DMS114 treated with DMSO at 0.1 percent for 48 hours (cell line): ENCODE measurements at regions not wholly inside any gene's neighbourhood (a gene's known extent, or its start where the extent isn't known, plus 50 kb on each side); places are given as distances from the start of the nearest gene placed in this dataset.

Experiments used
- DNase-seq: peaks from one replicate; lab custom pipeline; 2025; ENCODE audit not compliant: unreplicated experiment; lab: John Stamatoyannopoulos, UW

DNA sequence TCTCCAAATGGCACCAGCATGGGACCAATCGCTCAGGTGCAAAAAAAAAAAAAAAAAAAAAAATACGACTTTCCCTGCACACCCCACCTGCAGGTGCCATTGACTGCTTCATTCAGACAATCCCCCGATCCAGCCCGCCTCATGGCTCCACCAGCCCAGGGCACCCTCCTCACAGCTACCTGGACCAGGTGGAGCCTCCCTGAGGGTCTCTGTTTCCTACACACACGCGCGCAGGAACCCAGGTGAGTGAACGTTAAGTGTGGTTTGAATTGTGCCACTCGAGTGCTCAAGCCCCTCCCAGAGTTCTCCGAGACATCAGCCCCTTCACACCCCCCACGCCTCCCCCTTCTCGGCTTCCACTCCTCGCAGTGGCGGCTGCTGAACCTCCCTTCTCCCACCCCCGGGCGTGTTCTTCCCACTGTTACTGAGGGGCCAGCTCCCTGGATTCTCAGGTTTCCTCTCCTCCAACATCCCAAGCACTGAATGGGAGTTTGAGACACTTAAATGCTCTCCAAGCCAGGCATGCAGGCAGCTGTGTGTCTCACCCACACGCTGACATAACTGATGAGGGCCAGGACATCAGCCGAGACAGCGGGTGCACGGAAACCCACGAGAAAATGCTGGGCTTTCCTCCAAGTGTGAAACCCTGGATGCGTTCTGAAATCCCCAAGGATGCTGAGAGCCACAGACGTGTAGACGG lies 88.8 kb upstream of the SNTG2 start:
- DNase-seq: no peak

DNA sequence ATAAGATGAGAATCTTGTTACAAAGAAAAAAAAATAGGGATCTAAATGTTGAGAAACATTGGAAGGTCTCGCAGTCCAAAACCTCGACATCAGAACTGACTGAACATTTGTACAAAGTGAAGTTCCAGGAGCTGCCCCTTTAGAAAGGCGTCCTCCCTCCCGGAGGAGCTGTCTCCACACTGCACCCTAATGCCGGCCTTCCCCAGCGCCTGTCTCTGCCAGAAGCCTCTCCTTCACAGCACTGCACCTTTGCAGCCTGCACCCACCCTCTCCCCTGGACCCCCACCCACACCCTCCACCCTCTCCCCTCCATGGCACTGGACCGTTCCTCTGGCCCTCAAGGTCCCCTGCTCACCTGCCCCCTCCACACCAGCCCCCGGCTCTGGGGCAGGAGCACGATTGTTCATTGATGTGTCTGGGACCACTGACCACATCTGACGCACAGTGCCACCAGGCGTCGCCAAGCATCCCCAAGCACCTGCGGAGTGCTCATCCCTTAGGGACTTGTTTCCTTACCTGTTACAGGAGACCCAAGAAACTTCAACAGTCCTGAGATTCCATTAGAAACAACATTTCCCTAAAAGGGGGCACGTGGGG lies 90.3 kb upstream of the SNTG2 start:
- no peak for DNase-seq

DNA sequence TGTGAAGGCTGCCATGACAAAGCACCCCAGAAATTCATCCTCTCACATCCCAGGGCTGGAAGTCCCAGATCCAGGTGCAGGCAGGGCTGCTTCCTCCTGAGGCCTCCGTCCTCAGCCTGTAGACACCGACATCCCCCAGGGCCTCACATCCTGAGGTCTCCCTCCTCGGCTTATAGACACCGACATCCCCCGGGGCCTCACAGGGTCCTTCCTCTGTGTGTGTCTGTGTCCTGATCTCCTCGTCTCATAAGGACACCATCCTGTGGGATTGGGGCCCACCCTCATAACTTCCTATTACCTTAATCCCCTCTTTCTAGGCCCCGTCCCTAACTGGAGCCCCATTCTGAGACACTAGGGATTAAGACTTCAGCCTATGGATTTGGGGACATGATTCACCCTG lies 92.0 kb upstream of the SNTG2 start:
- no peak for DNase-seq

DNA sequence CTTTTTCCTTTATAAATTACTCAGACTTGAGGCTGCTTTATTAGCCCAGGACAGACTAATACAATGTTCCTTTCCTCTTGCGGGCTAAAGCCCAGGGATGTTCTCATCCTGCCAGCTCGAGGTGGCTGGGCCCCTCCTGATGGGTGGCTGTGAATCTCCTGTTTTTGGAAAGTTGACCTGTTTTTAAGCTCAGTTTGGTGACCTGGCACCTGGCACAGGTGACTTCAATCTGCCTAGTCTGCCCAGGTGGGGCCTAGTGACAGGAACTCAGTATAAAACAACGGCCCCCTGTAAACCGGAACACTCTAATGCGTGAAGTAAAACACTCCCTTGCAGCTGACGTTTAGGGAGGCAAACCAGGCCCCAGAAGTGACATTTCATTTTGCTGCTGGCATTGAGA lies 92.7 kb upstream of the SNTG2 start:
- DNase-seq: no peak

DNA sequence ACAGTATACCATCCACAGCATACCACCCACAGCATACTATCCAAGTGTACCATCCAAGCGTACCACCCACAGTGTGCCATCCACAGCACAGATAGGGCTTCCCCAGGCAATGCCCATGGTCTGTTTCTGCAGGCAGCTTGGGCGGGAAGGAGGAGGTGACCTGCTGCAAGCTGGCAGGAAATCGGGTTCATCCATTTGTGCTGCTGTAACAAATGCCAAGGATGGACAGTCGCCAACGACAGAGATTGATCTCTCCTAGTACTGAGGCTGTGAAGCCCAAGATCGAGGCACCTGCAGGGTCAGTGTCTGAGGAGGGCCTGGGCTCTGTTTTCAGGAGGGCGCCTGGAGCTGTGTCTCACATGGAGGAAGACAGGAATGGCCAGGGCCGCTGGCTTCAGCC lies 93.6 kb upstream of the SNTG2 start:
- no peak for DNase-seq

- DNase-seq: no peak
Measured at GRCh38 chr2:856456-856855, 94.2 kb upstream of the SNTG2 start.

DNA sequence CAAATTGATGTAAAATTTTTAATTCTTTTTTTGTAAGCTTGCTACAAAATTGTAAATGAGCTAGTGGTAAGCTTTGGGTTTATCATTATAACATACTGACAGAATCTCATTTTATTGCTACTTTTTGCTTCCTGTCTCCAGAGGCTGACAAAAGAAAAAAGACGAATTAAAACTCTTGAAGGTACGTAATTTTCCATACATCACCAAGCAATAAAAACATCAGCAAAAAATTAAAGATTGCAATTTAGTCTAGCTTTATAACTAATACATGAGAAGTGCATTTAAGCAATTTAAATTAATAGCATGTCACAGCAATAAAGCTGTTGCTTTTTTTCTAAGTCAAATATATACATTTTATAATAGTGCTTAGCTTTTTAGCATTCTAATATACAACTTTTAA lies 94.6 kb upstream of the SNTG2 start:
- no peak for DNase-seq

GRCh38 chr2:855177-855576 lies 95.5 kb upstream of the SNTG2 start:
- no peak for DNase-seq

DNA sequence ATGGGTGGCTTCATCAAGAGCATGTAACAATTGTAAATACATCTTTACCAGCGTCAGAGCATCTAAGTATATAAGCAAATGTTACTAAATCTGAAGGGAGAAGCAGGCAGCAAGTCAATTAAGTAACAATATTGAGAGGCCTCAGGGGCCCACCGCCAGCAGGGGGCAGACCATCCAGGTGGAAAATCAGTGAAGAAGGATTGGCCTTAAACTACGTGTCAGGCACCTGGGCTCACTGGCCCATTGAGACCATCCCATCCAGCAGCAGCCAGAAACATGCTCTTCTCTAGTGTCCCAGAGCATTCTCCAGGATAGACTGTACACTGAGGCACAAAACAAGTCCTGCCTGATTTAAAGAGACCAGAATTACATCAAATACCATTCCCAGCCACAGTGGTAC lies 96.2 kb upstream of the SNTG2 start:
- no peak for DNase-seq

DNA sequence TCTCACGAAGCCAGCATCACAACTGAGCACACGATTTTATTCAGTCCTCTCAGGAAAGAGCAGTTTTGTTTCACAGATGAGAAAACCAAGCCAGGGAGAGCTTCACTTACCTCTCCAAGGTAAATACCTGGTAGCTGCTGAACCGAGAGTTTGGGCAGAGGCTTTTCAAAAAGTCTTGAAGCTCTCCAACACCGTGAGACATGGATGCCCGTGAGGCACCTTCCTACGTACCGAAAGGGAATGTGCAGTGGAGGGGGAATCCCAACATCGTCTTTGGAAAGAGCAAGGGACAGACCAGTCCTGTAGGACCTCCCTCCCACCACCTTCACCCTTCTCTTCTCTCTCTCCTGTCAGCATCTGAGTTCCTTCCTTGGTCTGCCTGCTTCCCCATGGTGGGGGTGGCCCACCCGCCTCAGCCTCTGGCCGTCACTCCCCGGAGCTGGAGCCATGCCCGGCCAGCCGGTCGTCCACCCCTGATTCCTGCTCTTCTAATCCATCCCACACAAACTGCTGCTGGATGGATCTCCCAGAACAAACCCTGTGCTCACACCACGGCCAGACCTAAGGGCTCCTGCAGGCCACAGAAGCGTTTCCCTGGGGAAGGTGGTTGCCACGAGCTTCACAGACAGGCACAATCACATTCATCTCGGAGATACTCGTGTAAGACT lies 97.3 kb upstream of the SNTG2 start:
- no peak for DNase-seq

DNA sequence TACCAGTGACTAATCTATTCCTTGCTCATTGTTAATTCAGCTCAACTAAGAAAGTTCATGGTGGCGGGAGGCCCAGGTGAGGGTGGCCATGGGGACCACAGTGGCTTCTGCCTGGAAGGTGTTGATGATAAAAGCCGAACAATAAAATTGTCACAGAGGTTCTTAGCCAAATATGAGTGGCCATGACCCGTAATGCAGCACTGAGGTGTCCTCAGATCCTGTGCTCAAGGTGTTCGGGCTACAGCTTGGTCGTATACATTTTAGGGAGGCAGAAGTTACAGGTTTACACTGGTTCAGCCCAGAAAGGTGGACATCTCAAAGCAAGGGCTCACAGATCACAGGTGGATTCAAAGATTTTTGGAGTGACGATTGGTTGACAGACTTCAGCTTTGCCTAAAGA lies 98.5 kb upstream of the SNTG2 start:
- no peak for DNase-seq

DNA sequence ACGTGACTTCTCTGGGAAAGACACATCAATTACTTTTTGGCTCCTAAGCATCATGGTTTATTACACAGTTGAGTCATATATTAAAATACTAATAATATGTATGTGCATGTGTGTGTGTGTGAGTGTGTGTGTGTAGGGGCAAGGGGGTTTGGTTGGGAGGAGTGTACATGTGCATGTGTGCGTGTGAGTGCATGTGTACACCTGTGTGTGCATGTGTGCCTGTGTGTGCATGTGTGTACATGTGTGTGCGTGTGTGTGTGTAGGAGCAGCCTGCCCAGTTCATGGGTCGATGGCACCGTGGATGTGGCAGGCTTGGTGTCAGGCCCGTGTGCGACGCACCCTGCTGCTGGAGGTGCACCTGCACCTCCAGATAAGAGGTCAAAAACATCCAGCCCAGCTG lies 99.0 kb upstream of the SNTG2 start:
- DNase-seq: no peak

DNA sequence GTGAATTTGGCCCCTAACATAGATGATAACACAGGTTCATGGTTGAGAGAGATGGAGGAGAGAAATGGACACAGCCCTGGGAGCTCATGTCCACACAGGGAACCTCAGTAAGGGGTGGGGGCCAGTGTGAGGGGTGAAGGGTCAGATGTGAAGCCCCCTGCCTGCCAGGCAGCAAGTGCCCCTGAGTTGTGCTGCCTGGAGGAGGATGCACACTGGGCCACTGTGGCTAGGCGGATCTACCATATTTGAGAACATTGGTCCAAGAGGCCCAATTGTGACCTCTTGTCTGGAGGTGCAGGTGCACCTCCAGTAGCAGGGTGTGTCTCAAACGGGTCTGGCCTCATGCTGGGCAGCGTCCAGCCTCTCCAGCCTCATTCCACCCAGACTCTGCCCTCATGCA lies 99.6 kb upstream of the SNTG2 start:
- DNase-seq: no peak

GRCh38 chr2:850429-850828 lies 100.2 kb upstream of the SNTG2 start:
- no peak for DNase-seq

DNA sequence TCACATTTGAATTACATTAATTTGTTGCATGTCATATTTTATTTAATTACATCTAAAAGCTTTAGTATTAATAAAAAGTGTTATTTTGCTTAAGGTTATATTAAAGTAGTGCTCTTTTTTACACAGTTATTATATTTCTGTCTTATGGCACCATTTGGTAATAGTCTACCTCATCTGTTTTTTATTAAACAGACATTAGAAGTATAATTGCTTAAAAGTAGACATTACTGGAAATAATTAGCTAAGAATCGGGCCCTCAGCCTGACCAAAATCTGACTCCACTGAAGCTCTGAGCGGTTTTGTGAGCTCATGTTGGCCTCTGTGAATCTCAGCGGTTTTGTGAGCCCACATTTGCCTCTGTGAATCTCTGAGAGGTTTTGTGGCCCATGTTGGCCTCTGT lies 102.5 kb upstream of the SNTG2 start:
- no peak for DNase-seq

DNA sequence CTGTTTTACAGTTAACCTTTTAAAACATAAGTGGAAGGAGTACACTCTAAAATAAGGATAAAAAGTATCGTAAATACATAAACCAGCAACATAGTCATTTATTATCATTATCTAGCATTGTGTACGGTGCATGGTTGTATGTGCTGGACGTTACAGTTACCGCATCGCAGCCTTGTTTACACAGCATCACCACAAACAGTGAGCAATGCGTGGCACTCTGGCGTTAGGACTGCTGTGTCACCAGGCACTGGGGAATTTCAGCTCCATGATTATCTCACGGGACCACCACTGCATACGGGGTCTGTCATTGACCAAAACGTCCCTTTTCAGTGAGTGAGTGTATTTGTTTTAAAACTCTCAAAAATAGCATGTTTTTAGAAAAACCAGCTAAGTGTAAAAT lies 103.0 kb upstream of the SNTG2 start:
- DNase-seq: no peak

- DNase-seq: no peak
Measured at GRCh38 chr2:844715-845114, 105.9 kb upstream of the SNTG2 start.

DNA sequence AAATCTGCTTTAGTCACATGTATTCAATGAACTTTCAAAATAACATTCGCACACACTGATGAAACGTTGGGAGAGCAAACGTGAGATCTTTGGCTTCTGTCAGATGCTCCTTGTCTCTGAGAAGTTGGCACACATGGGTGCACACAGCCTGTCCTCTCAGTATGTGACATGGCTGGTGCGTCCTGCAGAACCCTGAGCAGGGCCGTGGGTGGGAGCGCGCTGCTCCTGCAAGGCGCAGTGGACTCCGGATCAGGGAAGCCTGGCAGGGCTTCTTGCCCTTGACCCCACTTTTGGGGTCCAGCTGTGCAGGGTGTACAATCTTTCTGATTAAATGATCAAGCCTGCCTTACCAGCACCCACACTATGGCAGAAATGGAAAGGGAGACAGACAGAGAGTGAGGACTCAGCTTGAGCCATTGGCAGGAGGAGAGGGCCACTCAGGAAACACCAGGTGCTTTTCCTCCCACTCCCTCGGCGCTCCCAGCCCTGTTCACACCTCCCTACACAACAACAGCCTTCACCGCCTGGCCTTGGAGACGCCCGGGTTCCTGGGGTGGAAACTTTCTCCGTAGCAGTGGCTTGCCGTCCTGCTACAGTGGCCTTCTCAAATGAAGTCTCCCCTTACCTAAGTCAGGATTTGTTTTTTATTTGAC lies 108.4 kb upstream of the SNTG2 start:
- DNase-seq: no peak

- DNase-seq: no peak
Measured at GRCh38 chr2:841036-841435, 109.6 kb upstream of the SNTG2 start.

- DNase-seq: no peak
Measured at GRCh38 chr2:834233-834632, 116.4 kb upstream of the SNTG2 start.

DNA sequence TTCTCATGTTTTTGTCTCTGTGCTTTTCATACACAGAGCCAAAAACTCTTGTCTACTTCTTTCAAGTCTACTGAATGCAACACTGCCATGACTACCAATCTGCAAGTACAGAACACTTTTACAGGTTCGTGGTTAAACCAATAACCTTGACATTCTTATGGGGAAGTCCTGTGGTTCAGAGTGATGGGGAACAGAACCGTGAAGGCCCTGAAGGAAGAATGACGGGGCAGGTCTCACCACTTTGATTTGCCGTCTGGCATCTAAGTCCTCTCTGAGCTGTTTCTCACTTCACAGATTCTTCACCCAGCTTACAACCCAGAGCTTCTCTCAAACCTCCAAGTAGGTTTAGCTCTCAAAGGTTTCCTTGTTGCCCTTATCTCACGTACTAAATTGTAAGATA lies 117.5 kb upstream of the SNTG2 start:
- no peak for DNase-seq

GRCh38 chr2:832635-833034 lies 118.0 kb upstream of the SNTG2 start:
- DNase-seq: no peak
